GM12874 (cell line): ENCODE measurements at regions not wholly inside any gene's neighbourhood (a gene's known extent, or its start where the extent isn't known, plus 50 kb on each side); places are given as distances from the start of the nearest gene placed in this dataset.

Experiments
- TF ChIP-seq, protein P1 (sequence below): IDR thresholded peaks from 2 replicates; pipeline ENCODE4 v1.5.1; 2011; ENCODE audit warnings: low read depth, mild to moderate bottlenecking, control low read depth, low read length, moderate library complexity; ENCODE audit not compliant: insufficient read depth

DNA sequence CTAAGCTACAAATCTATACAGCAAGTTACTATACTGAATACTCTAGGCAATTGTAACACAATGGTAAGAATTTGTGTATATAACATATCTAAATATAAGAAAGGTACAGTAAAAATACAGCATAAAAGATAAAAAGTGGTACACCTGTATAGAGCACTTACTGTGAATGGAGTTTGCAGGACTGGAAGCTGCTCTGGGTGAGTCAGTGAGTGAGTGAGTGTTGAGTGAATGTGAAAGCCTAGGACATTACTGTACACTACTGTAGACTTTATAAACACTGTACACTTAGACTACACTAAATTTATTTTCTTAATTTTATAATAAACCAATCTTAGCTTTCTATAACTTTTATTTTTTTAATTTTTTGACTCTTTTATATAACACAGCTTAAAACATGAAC is 123.1 kb downstream of the ZMAT3 start:
- TF ChIP-seq, protein P1, sequence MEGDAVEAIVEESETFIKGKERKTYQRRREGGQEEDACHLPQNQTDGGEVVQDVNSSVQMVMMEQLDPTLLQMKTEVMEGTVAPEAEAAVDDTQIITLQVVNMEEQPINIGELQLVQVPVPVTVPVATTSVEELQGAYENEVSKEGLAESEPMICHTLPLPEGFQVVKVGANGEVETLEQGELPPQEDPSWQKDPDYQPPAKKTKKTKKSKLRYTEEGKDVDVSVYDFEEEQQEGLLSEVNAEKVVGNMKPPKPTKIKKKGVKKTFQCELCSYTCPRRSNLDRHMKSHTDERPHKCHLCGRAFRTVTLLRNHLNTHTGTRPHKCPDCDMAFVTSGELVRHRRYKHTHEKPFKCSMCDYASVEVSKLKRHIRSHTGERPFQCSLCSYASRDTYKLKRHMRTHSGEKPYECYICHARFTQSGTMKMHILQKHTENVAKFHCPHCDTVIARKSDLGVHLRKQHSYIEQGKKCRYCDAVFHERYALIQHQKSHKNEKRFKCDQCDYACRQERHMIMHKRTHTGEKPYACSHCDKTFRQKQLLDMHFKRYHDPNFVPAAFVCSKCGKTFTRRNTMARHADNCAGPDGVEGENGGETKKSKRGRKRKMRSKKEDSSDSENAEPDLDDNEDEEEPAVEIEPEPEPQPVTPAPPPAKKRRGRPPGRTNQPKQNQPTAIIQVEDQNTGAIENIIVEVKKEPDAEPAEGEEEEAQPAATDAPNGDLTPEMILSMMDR, result no peak

DNA sequence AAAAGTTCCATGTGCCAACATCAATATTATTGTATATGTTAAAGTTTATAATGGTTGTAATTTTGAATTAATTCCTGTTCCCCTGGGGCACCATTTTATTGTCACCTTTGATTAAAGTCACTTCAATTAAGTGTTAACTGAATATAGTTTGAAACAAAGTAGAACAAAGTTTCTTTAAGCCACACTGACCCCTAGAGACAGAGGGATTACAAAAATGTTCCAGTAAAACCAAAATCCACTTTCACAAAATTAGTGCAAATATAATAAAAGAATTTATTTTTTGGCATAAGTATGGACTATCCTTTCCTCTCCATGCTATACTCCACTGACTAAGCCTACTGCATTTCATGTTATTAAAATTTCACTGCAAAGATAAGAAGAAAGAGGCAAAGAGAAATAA is 123.9 kb downstream of the ZMAT3 start:
- TF ChIP-seq, protein P1, result no peak

DNA sequence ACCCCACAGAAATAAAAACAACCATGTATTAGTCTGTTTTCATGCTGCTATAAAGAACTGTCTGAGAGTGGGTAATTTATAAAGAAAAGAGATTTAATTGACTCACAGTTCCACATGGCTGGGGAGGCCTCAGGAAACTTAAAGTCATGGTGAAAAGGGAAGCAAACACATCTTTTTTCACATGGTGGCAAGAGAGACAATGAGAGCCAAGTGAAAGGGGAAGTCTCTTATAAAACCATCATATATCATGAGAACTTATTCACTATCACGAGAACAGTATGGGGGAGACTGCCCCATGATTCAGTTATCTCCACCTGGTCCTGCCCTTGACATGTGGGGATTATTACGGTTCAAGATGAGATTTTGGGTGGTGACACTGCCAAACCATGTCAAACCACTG is 141.5 kb downstream of the ZMAT3 start:
- TF ChIP-seq, protein P1, result no peak

DNA sequence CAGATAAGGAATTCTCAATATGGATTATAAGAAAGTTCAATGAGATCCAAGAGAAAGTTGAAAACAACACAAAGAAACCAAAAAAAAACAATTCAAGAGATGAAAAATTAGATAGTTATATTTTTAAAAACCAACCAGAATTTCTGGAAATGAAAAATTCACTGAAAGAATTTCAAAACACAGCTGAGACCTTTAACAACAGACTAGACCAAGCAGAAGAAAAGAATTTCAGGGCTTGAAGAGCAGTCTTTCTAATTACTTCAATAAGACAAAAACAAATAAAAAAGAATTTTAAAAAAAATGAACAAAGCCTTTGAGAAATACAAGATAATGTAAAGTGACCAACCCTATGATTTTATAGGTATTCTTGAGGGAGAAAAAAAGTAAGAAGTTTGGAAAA is 155.4 kb downstream of the ZMAT3 start:
- TF ChIP-seq, protein P1, result no peak

DNA sequence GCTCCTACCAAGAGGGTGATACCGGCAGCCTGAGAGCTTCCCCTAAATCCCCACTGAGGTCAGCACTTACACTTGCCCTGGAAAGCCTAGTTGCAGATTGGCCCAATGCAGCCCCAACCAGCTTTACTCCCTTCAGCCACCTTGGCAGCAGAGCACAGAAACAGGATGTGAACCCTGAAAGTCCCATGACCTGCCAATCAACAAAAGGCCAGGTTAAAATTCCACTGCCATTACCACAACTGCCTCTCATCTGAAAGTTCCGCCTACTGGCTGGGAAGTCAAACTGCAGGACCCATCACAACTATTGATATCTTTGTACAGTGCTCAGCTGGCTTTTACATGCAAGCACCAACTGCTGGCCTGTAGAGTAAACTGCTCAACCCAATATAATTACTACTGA is 156.2 kb downstream of the ZMAT3 start:
- TF ChIP-seq, protein P1, result peak; percentile 26; the same call in 1 of the 2 replicates

DNA sequence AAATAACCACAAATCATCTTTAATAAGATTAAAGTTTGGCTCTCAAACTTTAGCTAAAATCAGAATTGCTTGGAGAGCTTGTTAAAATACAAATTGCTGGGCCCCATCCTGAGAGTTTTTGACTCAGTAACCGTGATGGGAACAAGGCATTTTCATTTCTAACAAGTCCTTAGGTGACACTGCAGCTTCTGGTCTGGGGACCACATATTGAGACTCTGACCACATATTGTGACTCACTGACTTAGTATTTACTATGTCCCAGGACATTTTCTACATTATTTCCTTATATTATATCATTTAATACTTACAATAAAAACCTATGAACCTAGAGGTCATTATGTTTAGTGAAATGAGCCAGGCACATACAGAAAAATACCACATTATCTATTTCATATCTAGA is 164.5 kb downstream of the ZMAT3 start:
- TF ChIP-seq, protein P1, result no peak

DNA sequence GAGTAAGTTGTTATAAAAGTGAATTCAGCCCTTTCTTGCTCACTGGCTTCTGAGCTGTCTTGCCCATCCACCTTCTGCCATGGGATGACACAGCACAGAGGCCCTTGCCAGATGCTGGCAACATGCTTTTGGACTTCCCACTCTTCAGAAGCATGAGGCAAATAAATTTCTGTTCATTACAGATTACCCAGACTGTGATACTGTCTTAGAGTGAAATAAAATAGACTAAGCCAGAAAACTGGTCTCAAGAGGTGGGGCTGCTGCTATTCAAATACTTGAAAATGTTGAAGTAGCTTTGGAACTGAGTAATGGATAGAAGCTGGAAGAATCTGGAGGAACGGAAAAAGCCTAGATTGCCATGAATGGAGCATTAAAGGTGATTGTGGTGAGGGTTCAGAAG is 170.4 kb downstream of the ZMAT3 start:
- TF ChIP-seq, protein P1, result no peak
